ENCODE measurements at regions not wholly inside any gene's neighbourhood (a gene's known extent, or its start where the extent isn't known, plus 50 kb on each side); places are given as distances from the start of the nearest gene placed in this dataset.

- TF ChIP-seq SP1 (IDR thresholded peaks at IDR 0.05) = no peak
- TF ChIP-seq FOXM1 (IDR thresholded peaks at IDR 0.05; ENCODE audit: borderline replicate concordance) = no peak
- ChIA-PET POLR2A (no interaction called here), CTCF (no interaction called here)
- DNase-seq (ENCODE audit: extremely low spot score) = no peak
Measured at GRCh38 chr14:61928701-61929100, 166.5 kb downstream of the SNAPC1 start.

GRCh38 chr14:61929651-61930050 lies 167.4 kb downstream of the SNAPC1 start:
- CTCF ChIA-PET = no interaction called here

GRCh38 chr14:61930101-61930857 lies 168.1 kb downstream of the SNAPC1 start:
- TF ChIP-seq NFRKB (IDR thresholded peaks at IDR 0.05) = no peak
- no peak for TF ChIP-seq ARNT (IDR thresholded peaks at IDR 0.05)
- TF ChIP-seq PKNOX1 (IDR thresholded peaks at IDR 0.05) = no peak
- TF ChIP-seq L3MBTL2 (conservative IDR thresholded peaks at IDR 0.05) = no peak
- no peak for TF ChIP-seq HDGF (IDR thresholded peaks at IDR 0.05; ENCODE audit: borderline replicate concordance)
- no peak for TF ChIP-seq SUZ12 (IDR thresholded peaks at IDR 0.05)
- TF ChIP-seq FOXA1 (IDR thresholded peaks at IDR 0.05) = no peak
- TF ChIP-seq ZNF384 (IDR thresholded peaks at IDR 0.05) = no peak
- TF ChIP-seq LEF1 (IDR thresholded peaks at IDR 0.05; ENCODE audit: borderline replicate concordance) = no peak
- no peak for TF ChIP-seq TARDBP (IDR thresholded peaks at IDR 0.05)
- TF ChIP-seq FOXK2 (IDR thresholded peaks at IDR 0.05) = no peak
- TF ChIP-seq CTBP1 (IDR thresholded peaks at IDR 0.05; ENCODE audit: borderline replicate concordance) = no peak
- no peak for TF ChIP-seq SP1 (IDR thresholded peaks at IDR 0.05)
- TF ChIP-seq FOXM1 (IDR thresholded peaks at IDR 0.05; ENCODE audit: borderline replicate concordance) = no peak
- no peak for TF ChIP-seq ELF4 (IDR thresholded peaks at IDR 0.05)
- no peak for TF ChIP-seq BHLHE40 (IDR thresholded peaks at IDR 0.05; ENCODE audit: borderline replicate concordance)
- POLR2A ChIA-PET = no interaction called here
- no peak for DNase-seq (ENCODE audit: extremely low spot score)
- CTCF ChIA-PET = no interaction called here

More at GRCh38 chr14:61929651-61930050, 167.4 kb downstream of the SNAPC1 start:
- no peak for TF ChIP-seq NFRKB (IDR thresholded peaks at IDR 0.05)
- TF ChIP-seq HDGF (IDR thresholded peaks at IDR 0.05; ENCODE audit: borderline replicate concordance) = no peak
- no peak for TF ChIP-seq L3MBTL2 (conservative IDR thresholded peaks at IDR 0.05)
- no peak for TF ChIP-seq SUZ12 (IDR thresholded peaks at IDR 0.05)
- POLR2A ChIA-PET = no interaction called here
- no peak for DNase-seq (ENCODE audit: extremely low spot score)

- no peak for DNase-seq (ENCODE audit: extremely low spot score)
- ChIA-PET CTCF (interaction anchor here (0.6 kb wide), 1 partner anchor 25 kb away, joined by 3 read pairs; no protein-coding TSS in a partner anchor), POLR2A (no interaction called here)
- no peak for TF ChIP-seq FOXA1 (IDR thresholded peaks at IDR 0.05)
- no peak for TF ChIP-seq ELF4 (IDR thresholded peaks at IDR 0.05)
- no peak for TF ChIP-seq TARDBP (IDR thresholded peaks at IDR 0.05)
- TF ChIP-seq NFRKB (IDR thresholded peaks at IDR 0.05) = no peak
- TF ChIP-seq SP1 (IDR thresholded peaks at IDR 0.05) = no peak
- TF ChIP-seq BHLHE40 (IDR thresholded peaks at IDR 0.05; ENCODE audit: borderline replicate concordance) = no peak
Measured at GRCh38 chr14:61932974-61933373, 170.8 kb downstream of the SNAPC1 start.

- ChIA-PET CTCF (no interaction called here), POLR2A (no interaction called here)
- no peak for TF ChIP-seq ZNF384 (IDR thresholded peaks at IDR 0.05)
- TF ChIP-seq ARNT (IDR thresholded peaks at IDR 0.05) = no peak
- TF ChIP-seq ELF4 (IDR thresholded peaks at IDR 0.05) = no peak
- no peak for TF ChIP-seq NFRKB (IDR thresholded peaks at IDR 0.05)
- TF ChIP-seq FOXK2 (IDR thresholded peaks at IDR 0.05) = no peak
- no peak for TF ChIP-seq FOXA1 (IDR thresholded peaks at IDR 0.05)
- no peak for TF ChIP-seq BHLHE40 (IDR thresholded peaks at IDR 0.05; ENCODE audit: borderline replicate concordance)
- TF ChIP-seq LEF1 (IDR thresholded peaks at IDR 0.05; ENCODE audit: borderline replicate concordance) = no peak
- no peak for TF ChIP-seq CTBP1 (IDR thresholded peaks at IDR 0.05; ENCODE audit: borderline replicate concordance)
- no peak for TF ChIP-seq HDGF (IDR thresholded peaks at IDR 0.05; ENCODE audit: borderline replicate concordance)
- TF ChIP-seq SUZ12 (IDR thresholded peaks at IDR 0.05) = no peak
- TF ChIP-seq L3MBTL2 (conservative IDR thresholded peaks at IDR 0.05) = no peak
- TF ChIP-seq PKNOX1 (IDR thresholded peaks at IDR 0.05) = no peak
- TF ChIP-seq SP1 (IDR thresholded peaks at IDR 0.05) = no peak
- TF ChIP-seq TARDBP (IDR thresholded peaks at IDR 0.05) = no peak
- no peak for DNase-seq (ENCODE audit: extremely low spot score)
Measured at GRCh38 chr14:61934385-61934784, 172.2 kb downstream of the SNAPC1 start.

GRCh38 chr14:61939776-61940175 lies 177.6 kb downstream of the SNAPC1 start:
- TF ChIP-seq FOXA1 (IDR thresholded peaks at IDR 0.05) = no peak
- TF ChIP-seq SUZ12 (IDR thresholded peaks at IDR 0.05) = no peak
- no peak for TF ChIP-seq ARNT (IDR thresholded peaks at IDR 0.05)
- TF ChIP-seq PKNOX1 (IDR thresholded peaks at IDR 0.05) = no peak
- TF ChIP-seq BHLHE40 (IDR thresholded peaks at IDR 0.05; ENCODE audit: borderline replicate concordance) = no peak
- no peak for TF ChIP-seq ELF4 (IDR thresholded peaks at IDR 0.05)
- TF ChIP-seq TARDBP (IDR thresholded peaks at IDR 0.05) = no peak
- no peak for TF ChIP-seq SP1 (IDR thresholded peaks at IDR 0.05)
- no peak for TF ChIP-seq L3MBTL2 (conservative IDR thresholded peaks at IDR 0.05)
- ChIA-PET POLR2A (no interaction called here), CTCF (no interaction called here)
- no peak for DNase-seq (ENCODE audit: extremely low spot score)

Data from HEK293T (cell line).